Prostate gland (tissue), 2 donors: ENCODE measurements at regions not wholly inside any gene's neighbourhood (a gene's known extent, or its start where the extent isn't known, plus 50 kb on each side); places are given as distances from the start of the nearest gene placed in this dataset.

Experiments
- DNase-seq: peaks from one replicate; pipeline ENCODE4 v3.0.0-alpha.2; 2019; ENCODE audit warnings: low spot score
- H3K27ac ChIP-seq, 2 donors: fragments of 200-600 bp; sonication (generic); 2 replicates each; pipeline ENCODE4 v1.5.1; 2017 to 2019
- H3K27me3 ChIP-seq: fragments of 200-600 bp; sonication (generic); replicated peaks from 2 replicates; pipeline ENCODE4 v1.5.1; 2019; ENCODE audit not compliant: insufficient read depth
- H3K36me3 ChIP-seq, 2 donors: fragments of 200-600 bp; sonication (generic); 1 replicate in 1 of 2; 2 replicates in 1 of 2; pipeline versions ENCODE4 v1.5.1 to v1.8.1; 2017 to 2019
- H3K4me1 ChIP-seq: fragments of 200-600 bp; sonication (generic); replicated peaks from 2 replicates; pipeline ENCODE4 v1.5.1; 2019
- H3K4me3 ChIP-seq, 2 donors: fragments of 200-600 bp; sonication (generic); 2 replicates each; pipeline ENCODE4 v1.5.1; 2017 to 2019
- H3K9me3 ChIP-seq: fragments of 200-600 bp; sonication (generic); 2 replicates; pipeline ENCODE4 v1.5.1; 2017
- CTCF ChIP-seq, 4 experiments: fragments of 200-600 bp in 2 of 4; fragments of 450-650 bp in 2 of 4; sonication (generic) in 2 of 4; IDR thresholded peaks; 1 replicate in 3 of 4; 2 replicates in 1 of 4; pipeline ENCODE4 v1.5.1; 2016 to 2019; ENCODE audit warnings: antibody characterized with exemption in 4 of 4, mild to moderate bottlenecking in 2 of 4, moderate library complexity in 2 of 4
- POLR2A ChIP-seq: fragments of 450-650 bp; IDR thresholded peaks from one replicate; pipeline ENCODE4 v1.6.1; 2016; ENCODE audit warnings: antibody characterized with exemption, mild to moderate bottlenecking
- POLR2AphosphoS5 ChIP-seq: sonication (generic); formaldehyde crosslinking; IDR thresholded peaks from one replicate; pipeline ENCODE4 v1.6.1; 2017; ENCODE audit warnings: antibody characterized with exemption
- WGBS: methylation state at CpG from one replicate; pipeline ENCODE4 v1.1.5; 2018; 5-methylcytosine and 5-hydroxymethylcytosine counted together
- intact Hi-C: fragments of 100-400 bp; cut with DNase I; formaldehyde crosslinking; loops from one replicate; pipeline ENCODE4 v1.14.2; 2022

DNA sequence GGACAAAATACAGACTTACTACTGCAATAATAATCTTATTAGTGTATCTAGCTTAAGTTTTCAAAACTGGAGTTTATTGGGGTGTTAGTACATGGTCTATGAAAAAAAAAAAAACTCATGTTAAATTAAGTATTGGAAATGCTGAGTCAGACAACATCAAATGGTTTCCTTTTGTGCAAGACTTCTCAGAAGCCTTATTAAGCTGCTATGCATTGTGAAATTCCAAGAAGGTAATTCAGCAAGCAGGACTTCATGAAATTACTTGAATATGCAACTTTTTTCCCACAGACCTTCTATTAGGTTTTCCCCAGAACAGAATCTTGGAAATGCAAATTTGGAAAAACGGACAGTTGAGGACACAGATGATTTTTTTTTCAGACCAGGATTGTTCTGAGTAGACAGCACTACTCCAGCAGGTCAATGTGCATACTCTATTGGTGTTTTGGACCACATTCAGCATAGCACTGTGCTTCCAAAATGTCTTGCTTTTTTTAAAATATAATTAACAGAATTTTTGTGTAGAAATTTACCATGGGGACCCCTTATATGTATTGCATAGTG is 568.8 kb upstream of the TENM3 start:
- Histone ChIP-seq H3K36me3 (no peaks in the 10 kb centered on the region), H3K27ac (no peak overlapping the region), H3K4me3 (no peak overlapping the region), H3K27me3 (no peaks in the 10 kb centered on the region), H3K9me3 (no peaks in the 10 kb centered on the region), H3K4me1 (no peaks in the 10 kb centered on the region)
- no peak for DNase-seq
- WGBS, result 84% methylated on average over 1 of the region's 1 CpG
- intact Hi-C loops, result no loop called here
- no peak for TF ChIP-seq POLR2AphosphoS5
- no peak for TF ChIP-seq CTCF (IDR thresholded peaks at IDR 0.05)
- TF ChIP-seq POLR2A, result no peak

GRCh38 chr4:181676546-181676945 is 566.7 kb upstream of the TENM3 start:
- TF ChIP-seq POLR2AphosphoS5 (no peak), POLR2A (no peak), CTCF (IDR thresholded peaks at IDR 0.05) (no peak)
- Histone ChIP-seq H3K4me3 (no peak overlapping the region), H3K36me3 (no peaks in the 10 kb centered on the region), H3K27me3 (no peaks in the 10 kb centered on the region), H3K9me3 (no peaks in the 10 kb centered on the region), H3K4me1 (no peaks in the 10 kb centered on the region), H3K27ac (no peak overlapping the region)
- no peak for DNase-seq
- WGBS, result 36% methylated on average over 2 of the region's 2 CpGs
- intact Hi-C loops, result no loop called here

DNA sequence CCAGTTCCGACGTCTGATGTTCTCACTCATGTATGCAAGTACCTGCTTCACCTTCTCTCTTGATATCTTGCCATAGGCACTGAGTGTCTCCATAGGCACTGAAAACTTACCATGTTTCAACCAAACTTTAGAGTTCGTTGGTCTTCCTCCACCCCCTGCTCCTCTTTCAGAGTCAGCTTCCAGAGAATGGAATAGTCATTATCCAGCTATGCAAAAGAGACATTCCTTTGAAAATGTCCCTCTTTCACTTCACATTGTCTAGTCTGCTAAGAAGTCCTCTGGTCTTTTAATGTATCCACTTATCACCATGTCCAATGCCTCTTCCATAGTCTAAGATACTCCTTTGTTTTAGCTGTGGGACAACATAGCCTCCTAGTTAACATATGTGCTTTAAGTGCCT is 566.0 kb upstream of the TENM3 start:
- TF ChIP-seq CTCF (IDR thresholded peaks at IDR 0.05) (no peak), POLR2AphosphoS5 (no peak), POLR2A (no peak)
- WGBS, result 88% methylated on average over 3 of the region's 3 CpGs
- Histone ChIP-seq H3K4me3 (no peak overlapping the region), H3K9me3 (no peaks in the 10 kb centered on the region), H3K27ac (no peak overlapping the region), H3K27me3 (no peaks in the 10 kb centered on the region), H3K36me3 (no peaks in the 10 kb centered on the region), H3K4me1 (no peaks in the 10 kb centered on the region)
- DNase-seq, result no peak
- intact Hi-C loops, result no loop called here

- no peaks in the 10 kb centered on the region for H3K27me3 ChIP-seq
- WGBS, result 82% methylated on average over 6 of the region's 6 CpGs
- intact Hi-C loops, result no loop called here
- TF ChIP-seq POLR2A, result no peak
- TF ChIP-seq CTCF (IDR thresholded peaks at IDR 0.05), result no peak
- TF ChIP-seq POLR2AphosphoS5, result no peak
- no peaks in the 10 kb centered on the region for H3K36me3 ChIP-seq
- no peak overlapping the region for H3K4me3 ChIP-seq
- no peaks in the 10 kb centered on the region for H3K9me3 ChIP-seq
- no peaks in the 10 kb centered on the region for H3K4me1 ChIP-seq
- DNase-seq, result no peak
- no peak overlapping the region for H3K27ac ChIP-seq
Measured at GRCh38 chr4:181677621-181678020, 565.6 kb upstream of the TENM3 start.

- Histone ChIP-seq H3K4me3 (no peak overlapping the region), H3K27me3 (no peaks in the 10 kb centered on the region), H3K4me1 (no peaks in the 10 kb centered on the region), H3K27ac (no peak overlapping the region), H3K36me3 (no peaks in the 10 kb centered on the region), H3K9me3 (no peaks in the 10 kb centered on the region)
- intact Hi-C loops, result no loop called here
- 82% methylated on average over 3 of the region's 3 CpGs for WGBS
- no peak for DNase-seq
- no peak for TF ChIP-seq POLR2A
- TF ChIP-seq POLR2AphosphoS5, result no peak
- TF ChIP-seq CTCF (IDR thresholded peaks at IDR 0.05), result no peak
Measured at GRCh38 chr4:181679754-181680153, 563.4 kb upstream of the TENM3 start.
